NCI-H146 (cell line): ENCODE measurements at regions not wholly inside any gene's neighbourhood (a gene's known extent, or its start where the extent isn't known, plus 50 kb on each side); places are given as distances from the start of the nearest gene placed in this dataset.
A peak's percentile ranks its signal among the peaks of the same experiment; 100 is the strongest.

Experiments used
- DNase-seq: peaks from one replicate; lab custom pipeline; 2025; lab: John Stamatoyannopoulos, UW

DNA sequence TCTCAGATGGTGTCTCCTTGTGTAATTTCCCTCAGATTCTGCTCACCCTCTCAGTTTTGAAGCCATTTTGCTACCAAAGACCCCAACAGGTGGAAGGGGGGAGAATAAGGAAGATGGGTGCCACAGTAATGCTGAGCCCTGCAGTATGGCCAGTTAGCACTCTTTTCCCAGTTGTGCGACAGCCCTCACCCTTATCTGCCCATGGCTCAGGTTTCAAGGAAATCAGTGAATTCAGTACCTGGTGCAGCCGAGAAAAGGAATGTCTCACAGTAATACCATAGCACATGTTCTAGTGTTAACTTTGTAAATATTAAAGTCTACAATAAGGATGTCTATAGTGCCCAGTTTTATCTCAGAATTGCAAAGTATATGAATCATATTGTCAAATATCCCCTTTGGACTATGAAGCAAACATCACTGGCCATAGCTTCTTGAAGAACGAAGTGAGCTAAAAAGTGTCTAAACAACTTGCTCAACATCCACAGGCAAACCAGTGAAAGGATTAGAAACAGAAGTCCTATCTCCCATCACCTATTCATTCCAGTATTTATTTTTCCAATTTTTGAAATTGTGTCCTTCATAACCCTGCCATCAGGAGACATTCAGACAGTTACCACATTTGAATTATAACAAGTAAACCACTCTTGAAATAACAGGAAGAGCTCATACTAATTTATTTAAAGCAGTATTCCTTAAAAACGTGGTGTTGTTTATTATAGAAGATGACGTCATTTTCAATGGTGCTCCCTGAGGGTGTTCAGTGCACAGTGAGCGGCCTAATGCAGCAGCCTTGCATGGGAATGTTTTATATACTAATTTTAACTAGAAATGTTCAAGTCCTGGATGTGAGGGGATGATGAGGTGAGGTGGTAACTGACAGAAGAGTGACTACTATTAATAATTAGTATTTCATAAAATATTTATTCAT is 366.2 kb downstream of the TFAP2A start:
- DNase-seq, result no peak

DNA sequence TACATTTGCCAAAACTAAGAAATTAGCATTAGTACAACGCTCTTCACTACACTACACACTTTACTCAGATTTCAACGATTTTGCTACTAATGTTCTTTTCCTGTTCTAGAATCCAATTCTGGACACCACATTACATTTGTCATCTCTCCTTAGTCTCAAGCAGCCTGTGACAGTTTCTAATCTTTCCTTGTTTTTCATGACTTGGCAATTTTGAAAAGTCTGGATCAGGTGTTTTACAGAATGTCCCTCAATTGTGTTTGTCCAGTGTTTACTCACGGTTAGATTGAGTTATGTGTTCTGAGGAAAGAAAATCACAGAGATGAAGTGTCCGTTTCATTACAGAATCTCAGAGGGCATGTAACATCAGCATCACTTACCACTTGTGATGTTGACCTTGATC is 372.6 kb downstream of the TFAP2A start:
- no peak for DNase-seq

DNA sequence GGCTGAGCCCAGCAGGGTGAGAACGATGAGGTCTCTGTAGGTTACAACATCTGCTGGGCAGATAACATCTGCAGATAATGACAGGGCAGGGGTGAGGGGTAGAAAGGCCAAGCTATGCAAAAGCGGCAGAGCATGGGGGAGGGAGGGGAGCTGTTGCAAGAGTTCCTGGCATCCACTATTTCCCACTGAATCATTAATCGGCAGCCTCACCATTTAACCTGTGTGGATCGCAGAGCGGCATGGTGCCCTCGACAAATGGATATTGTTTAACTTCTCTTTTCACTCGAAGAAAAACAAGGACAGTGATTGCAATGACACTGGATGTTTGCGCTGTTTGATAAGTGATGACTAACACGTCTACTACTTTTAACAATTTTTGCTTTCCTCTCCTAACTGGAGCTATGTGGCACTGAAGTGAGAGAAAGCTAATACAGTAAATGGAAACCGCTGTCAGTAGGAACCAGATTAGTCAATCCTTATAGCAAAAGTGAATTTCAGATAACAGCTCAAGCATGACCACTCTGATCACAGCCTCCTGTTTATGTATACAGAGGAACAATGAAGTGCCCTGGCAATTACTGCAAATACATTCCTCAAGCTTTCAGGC is 381.5 kb downstream of the TFAP2A start:
- DNase-seq, result peak; percentile 46

DNA sequence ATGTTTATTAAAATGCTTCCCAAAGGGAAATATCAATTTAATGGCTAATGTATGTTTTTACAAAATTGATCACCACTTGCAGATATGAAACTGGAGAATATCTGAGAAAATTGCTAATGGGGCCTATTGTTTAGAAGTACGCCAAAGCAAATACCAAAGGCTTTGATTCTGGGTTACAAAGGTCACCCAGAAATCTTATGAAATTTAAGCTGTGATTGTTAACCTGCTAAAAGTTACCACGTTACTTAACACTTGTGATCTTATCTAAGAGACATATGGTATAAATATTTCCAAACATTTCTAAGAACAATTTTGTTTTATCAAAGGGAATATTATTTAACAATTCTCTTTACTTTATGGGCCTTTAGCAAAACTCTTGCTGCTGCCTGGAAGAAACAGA is 383.3 kb downstream of the TFAP2A start:
- no peak for DNase-seq

DNA sequence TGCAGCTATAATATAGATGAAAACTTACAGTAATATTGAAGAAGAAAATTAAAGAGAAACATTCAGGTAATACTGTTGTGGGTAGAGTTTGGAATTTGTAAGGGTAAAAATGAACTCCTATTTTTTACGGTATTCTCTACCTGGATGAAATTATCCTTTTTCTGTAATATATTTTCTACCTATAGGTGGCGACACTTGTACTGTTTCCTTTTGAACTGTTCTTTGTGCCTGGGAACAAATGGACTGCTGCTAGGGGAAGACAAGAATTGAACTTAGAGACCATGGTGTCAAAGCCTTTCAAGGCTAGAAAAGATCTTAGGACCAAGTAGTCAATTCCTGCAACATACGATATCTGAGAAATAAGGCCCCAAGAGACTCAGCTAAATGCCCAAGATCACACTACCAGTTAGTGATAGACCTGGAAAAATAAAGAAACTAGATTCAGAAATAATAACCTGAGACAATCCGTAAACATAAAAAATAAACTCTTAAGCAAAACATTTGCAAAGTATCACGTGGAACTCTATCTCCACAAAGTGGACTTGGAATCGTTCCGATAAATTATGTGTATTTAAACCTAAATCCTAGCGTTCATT is 383.8 kb downstream of the TFAP2A start:
- DNase-seq, result no peak

DNA sequence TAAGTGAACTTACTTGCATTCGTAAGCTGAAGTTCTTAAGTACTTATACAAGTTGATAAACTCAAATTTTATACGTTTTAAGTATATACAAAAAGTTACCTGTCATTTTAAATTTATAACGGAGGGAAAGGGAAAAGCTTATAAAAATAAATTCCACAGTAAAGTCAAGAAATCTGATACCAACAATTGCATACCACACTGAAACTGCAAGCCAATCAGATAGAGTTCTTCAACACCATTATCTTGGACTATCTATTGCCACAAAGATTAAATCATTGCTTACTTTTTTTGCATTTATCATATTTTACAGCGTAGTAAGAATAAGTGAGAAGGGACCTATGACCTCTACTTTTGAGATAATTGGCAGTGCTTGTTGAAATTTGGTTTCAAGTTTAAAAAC is 386.7 kb downstream of the TFAP2A start:
- DNase-seq, result no peak

DNA sequence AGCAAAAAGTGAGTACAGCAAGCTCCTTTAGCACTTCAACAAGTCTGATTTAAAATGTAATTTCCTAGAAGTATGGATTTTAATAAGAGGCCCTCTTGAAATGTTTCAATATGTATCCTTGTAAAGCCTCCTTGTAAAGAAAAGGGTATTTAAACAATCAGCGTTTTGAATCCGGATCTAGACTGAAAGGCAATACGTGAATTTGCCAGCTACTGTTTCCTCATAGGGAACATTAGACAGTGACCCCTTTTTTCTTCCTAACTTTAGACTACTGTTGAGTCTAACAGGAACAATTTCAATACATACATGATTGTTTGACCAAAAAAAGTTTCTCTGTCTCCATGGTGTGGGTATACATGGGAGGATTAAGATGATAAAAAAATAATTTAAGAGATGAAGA is 395.0 kb downstream of the TFAP2A start:
- DNase-seq, result no peak

DNA sequence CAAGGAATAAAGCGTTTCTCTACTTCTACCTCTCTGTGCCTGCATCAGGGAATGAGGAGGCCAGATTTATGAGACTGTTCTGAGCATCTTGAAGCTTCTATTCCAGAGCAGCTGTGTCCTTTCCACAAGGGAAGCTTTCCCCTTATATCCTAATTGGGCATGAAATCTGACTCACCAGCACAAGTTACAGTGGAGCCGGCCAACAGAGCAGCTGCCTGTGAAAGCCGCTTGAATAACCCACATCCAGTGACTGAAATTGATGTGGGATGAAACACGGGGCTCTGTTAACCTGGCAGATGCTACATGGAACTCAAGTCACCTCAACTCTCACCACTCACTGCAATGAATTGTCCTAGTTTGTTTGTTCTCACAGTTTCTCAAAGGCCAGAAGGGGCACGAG is 400.3 kb downstream of the TFAP2A start:
- no peak for DNase-seq

DNA sequence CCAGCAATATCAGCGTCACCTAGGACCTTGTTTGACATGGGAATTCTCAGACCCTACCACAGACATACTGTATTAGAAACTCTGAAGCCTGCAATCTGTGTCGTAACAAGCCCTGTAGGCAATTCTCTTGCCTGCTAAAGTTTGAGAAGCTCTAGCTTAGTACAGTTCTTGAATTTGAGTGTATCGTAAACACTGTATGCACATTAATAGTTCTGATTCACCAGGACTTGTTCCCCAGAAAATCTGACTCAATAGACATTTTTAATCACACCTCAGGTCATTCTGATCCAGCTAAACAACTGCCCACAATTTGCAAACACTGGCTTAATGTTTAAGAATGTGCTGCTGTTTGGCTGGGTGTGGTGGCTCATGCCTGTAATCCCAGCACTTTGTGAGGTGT is 414.3 kb downstream of the TFAP2A start:
- DNase-seq, result no peak

DNA sequence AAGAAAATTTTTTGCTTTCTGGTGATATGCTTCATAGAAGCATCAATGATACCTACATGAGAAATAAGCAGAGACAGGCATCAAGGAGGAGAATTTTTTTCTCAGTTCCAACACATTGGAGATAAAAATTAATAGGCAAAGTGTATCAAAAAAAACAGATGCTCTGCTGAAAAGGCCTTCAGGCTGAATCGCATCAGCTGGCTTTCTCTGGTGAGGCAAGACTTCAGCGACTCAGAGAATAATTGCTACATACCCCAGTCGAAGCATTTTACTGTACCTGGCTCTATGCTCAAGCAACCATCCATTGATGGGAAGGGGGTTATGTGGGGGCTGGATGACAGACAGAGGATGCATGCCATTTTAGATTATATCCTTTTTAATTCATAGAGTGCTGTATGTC is 415.1 kb downstream of the TFAP2A start:
- no peak for DNase-seq

DNA sequence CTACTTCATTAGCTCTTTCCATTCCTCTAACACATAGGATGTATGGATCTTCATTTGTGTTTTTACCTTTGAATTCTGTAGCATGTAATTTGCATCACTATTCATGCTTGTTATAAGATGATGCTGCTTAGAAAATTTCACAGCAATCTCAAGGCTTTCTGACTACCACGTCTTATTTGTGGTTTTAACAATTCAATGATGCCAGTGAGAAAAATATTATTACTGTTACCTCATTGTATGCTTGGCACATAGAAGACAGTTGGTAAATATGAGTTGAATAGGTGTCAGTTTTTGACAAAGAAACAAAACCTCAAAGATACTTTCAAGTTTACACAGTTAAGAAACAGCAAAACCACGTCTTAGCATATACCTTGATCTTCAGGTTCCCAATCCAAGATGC is 428.6 kb downstream of the TFAP2A start:
- no peak for DNase-seq

DNA sequence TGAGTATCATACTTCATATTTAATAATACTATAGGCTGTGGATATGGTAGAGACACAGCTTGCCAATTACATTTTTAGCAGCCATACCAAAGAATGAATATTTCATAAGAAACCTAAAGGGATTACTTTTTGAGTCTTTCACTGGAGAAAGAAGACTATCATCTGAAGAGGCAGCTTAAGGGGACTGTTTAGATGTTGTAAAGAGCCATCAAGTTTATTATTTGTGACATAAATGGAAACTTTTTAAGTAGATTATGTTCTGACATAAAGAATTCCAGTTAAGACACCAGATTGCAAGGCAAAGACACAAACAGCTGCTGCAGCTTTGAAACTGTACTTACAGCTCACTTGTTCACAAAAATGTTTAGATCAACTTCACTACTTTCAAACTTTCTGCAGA is 429.4 kb downstream of the TFAP2A start:
- DNase-seq, result no peak

DNA sequence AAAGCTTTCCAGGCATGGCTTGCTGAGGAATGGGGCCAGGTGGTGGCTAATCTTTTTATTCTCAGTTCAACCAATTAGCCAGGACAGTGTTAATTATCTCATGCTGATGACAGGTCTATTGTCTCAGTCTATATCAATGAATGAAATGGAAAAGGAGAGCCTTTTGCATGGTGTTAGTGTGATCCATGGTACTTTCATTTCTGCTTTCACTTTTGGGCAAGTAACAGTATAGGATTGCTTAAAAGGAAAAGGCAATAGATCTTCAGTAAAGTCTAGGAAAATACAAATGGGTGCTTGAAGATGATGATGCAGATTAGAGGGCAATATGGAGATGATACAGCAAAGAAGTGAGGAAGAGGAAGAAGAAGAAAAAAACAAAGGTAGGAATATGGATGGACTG is 430.3 kb downstream of the TFAP2A start:
- no peak for DNase-seq

DNA sequence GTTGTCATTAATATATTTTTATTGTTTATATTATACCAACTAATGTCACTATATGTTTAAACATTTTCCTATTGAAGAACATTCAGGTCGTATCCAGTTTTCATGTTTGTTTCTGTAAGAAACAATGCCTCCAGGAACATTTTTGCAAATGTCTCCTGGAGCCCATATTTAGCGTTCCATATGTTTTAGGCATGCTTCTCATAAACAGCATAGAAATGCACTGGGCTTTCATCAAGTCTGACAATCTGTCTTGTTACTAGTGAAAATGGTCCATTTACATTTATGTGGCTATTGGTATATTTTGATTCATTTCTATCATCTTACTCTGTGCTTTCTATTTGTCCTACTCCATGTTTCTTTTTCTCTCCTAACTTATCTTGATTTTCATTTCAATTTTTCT is 431.7 kb downstream of the TFAP2A start:
- DNase-seq, result no peak

DNA sequence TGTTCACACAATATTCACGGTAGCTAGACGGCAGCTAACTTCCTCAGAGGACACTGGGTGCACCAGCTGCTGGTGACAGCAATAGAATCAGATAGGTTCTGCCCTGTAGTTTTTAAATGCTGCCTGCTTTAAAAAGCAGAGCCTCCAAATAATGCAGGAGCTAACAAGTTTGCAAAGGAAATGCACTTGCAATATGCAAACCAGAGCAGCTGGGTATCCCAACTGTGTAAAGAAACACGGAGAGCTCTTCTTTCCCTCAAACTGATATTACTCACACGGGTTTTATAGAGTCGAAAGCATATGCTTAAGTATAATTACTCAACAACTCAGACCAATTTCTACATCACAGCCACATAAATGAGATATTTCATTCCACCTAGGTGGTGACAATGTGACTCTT is 432.7 kb downstream of the TFAP2A start:
- DNase-seq, result no peak

DNA sequence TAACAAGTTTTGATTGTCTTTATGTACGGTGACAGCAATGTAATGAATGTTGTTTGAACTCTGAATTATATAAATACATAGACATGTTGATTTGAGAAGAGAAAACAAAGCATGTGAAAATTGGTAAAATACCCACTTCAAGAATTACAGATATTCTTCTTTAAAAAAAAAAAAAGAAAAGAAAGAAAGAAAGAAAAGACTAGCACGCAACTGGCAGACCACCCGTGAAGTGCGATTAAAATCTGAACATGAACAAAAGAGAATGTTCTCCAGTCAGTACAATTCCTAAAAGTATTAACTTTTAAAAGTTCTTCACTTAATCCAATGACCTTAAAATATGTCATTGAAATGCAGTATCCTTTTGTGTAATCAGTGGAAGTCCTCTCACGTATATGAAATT is 434.9 kb downstream of the TFAP2A start:
- no peak for DNase-seq

DNA sequence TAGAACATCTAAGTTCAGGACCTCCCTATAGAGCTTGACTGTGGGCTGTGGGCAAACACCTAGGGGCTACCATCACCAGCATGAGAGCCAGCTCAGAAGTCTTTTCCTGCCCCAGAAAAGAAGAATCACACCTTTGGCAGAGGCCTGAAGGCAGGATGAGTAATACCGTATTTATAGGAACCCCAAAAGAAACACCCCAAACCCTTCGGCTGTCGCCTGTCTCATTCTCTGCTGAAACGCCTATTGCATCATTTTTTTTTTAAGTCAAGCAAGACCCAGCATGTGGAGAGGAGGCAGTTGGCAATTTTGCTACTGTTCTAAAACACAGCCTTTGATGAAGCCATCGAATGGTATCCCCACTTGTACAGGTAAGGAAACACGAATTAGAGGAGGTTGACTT is 436.4 kb downstream of the TFAP2A start:
- no peak for DNase-seq

DNA sequence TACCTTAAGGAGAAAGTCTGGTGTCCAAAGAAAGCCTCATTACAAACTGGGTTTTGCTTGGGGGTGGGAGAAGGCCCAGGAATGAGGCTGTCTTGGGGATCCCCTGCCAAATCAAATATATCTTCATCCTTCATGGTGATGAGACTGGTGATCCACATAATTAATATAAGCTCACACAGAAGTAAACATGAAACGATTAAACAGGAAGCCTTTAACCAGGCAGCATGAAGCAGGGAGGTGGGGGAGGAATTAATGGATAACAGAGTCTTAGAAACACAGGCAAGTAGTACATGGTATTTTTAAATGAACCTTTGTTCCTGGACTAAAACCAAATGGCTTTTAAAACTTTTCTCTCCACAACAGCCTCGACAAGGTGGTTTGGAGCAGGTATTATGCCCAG is 437.5 kb downstream of the TFAP2A start:
- DNase-seq, result no peak

DNA sequence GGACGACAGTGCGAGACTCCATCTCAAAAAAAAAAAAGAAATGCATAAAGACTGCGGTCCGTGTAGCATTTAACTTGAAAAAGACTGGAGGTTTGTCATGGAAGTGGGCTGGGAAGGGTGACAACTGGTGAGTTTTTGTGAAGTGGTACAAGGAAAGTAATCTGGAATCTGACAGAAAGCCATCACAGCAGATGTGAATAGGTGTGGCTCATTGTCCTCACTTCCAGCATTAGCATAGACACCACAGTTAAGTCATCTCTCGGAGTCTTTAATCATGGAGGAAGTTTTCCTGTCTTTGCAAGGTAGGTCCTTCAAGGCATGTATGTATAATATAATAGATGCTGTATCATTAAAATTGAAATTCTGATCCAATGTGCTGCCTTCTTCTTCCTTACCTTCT is 453.2 kb downstream of the TFAP2A start:
- no peak for DNase-seq

DNA sequence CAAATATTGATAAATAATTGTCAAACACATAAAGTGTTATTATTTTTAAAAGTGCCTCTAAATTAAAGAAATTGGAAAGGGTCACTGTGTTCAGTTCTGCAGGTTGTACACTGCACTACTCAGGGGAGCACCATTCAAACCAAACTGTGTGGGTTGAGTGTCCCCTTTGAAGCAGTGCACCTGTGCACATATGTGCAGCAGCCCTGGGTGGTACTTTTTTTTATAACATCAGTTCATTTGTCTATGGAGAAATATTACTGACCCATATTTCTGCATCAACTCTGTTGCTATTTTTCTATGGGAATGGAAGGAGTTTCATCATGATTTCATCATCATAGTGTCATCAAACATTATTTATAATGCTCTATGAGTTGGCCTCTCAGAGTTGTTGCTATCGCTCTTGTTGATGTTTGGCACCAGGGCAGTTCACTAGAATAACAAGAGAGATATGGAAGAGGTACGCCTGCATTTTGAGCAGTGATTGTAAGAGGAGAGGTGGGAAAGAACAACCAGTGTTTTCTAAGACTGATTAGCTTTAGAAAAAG is 457.6 kb downstream of the TFAP2A start:
- DNase-seq, result no peak

DNA sequence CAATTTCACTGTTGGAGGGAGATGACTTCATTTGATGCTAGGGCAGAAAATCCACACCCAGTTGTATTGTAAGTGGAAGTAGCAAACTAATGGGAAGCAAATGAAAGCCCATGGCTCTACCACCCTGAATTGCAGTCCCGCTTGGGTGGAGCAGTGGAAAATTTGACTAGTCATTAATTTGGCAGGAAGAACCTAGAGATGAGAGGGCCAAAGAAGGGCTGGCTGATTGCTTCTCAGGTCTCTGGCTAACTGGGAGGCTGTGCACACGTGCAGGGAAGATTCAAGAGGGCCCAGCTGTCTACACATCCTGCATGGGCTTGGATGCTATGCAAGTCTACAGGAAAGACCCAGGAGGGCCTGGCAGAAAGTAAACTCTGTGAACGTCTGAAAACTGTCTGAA is 466.2 kb downstream of the TFAP2A start:
- DNase-seq, result no peak

DNA sequence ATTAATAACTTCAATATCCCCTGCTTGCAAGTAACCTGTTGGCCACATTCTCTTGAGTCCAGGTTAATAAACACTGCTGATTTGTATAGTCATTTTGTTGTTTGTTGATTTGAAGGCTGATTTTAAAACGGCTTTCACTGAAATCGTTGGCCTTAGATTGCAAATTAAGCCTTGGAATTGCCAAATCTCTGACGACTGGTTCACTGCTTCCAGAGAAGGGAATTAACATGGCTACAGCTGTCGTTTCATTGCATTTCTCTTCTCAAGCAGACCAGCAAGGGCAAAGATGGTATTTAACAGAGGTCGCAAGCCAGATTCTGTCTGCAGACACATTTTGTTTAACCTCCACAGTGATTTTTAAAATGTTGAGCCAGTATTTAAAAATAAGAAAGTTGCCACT is 470.9 kb downstream of the TFAP2A start:
- no peak for DNase-seq

DNA sequence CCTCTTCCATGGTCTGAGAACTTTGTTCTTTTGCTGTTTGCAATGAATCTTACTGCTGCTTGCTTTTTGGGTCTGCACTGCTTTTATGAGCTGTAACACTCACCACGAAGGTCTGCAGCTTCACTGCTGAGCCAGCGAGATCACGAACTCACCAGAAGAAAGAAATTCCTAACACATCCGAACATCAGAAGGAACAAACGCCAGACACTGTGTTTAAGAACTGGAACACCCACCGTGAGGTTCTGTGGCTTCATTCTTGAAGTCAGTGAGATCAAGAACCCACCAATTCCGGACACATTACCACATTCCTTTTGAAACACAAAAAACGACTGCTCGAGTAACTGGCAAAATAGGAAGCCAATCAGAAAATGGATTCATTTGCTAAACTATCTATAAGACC is 471.8 kb downstream of the TFAP2A start:
- DNase-seq, result no peak
